GM20000 (cell line): ENCODE measurements at regions not wholly inside any gene's neighbourhood (a gene's known extent, or its start where the extent isn't known, plus 50 kb on each side); places are given as distances from the start of the nearest gene placed in this dataset.

Source experiments
- DNase-seq: peaks from one replicate; pipeline ENCODE4 v3.0.0; 2012; ENCODE audit warnings: low spot score
- CTCF ChIP-seq: IDR thresholded peaks from 2 replicates; pipeline ENCODE4 v1.5.1; 2012; ENCODE audit warnings: mild to moderate bottlenecking, control low read depth; ENCODE audit errors: extremely low read depth, missing control alignments

- no peak for DNase-seq
- TF ChIP-seq CTCF = no peak
These were observed 54.8 kb upstream of the ID3 start for GRCh38 chr1:23614032-23614660.

- DNase-seq = peak; percentile 68
- TF ChIP-seq CTCF = no peak
These were observed 54.1 kb upstream of the ID3 start for GRCh38 chr1:23613191-23614031.

GRCh38 chr1:23611601-23612327 lies 52.5 kb upstream of the ID3 start:
- no peak for DNase-seq
- TF ChIP-seq CTCF = no peak

GRCh38 chr1:23610677-23611076 lies 51.4 kb upstream of the ID3 start:
- no peak for TF ChIP-seq CTCF
- DNase-seq = no peak

GRCh38 chr1:23609971-23610370 lies 50.7 kb upstream of the ID3 start:
- no peak for TF ChIP-seq CTCF
- DNase-seq = no peak
